ENCODE measurements at regions not wholly inside any gene's neighbourhood (a gene's known extent, or its start where the extent isn't known, plus 50 kb on each side); places are given as distances from the start of the nearest gene placed in this dataset.

DNA sequence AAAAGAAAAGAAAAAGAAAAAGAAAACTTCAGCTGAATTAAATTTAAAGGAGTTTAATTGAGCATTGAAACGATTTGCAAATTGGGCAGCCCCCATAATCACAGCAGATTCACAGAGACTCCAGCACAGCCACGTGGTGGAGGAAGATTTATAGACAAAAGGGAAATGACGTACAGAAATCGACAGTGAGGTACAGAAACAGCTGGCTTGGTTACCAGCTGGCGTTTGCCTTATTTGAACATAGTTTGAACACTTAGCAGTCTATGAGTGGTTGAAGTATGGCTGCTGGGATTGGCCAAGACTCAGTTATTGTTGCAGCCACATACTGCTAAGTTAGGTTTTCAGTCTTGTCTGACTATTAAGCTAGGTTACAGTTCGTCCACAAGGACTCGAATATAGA lies 312.2 kb upstream of the SLC14A2 start:
- TF ChIP-seq, protein P1, sequence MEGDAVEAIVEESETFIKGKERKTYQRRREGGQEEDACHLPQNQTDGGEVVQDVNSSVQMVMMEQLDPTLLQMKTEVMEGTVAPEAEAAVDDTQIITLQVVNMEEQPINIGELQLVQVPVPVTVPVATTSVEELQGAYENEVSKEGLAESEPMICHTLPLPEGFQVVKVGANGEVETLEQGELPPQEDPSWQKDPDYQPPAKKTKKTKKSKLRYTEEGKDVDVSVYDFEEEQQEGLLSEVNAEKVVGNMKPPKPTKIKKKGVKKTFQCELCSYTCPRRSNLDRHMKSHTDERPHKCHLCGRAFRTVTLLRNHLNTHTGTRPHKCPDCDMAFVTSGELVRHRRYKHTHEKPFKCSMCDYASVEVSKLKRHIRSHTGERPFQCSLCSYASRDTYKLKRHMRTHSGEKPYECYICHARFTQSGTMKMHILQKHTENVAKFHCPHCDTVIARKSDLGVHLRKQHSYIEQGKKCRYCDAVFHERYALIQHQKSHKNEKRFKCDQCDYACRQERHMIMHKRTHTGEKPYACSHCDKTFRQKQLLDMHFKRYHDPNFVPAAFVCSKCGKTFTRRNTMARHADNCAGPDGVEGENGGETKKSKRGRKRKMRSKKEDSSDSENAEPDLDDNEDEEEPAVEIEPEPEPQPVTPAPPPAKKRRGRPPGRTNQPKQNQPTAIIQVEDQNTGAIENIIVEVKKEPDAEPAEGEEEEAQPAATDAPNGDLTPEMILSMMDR (IDR thresholded peaks at IDR 0.05): no peak

DNA sequence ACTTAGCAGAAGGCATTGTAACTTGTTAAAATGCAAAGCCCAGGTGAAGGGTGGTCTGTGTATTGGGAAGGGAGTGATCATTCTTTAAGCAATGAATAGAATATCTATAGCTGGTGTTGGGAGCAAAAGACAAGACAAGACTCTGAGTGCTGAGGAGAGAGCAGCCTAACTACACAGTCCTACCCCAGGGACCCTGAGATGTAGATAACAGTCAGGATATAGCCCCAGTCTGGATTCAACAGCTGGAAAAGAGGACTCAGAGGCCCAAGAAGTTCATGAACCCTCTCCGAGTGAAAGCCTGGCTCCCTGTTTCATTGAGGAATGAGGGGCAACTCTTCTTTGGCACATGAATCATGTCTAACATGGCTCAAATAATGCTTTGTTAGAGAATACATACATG lies 310.7 kb upstream of the SLC14A2 start:
- no peaks in the 10 kb centered on the region for H3K27me3 ChIP-seq
- no peak overlapping the region for H3K4me3 ChIP-seq (ENCODE audit: low read depth in 1 of 2, low read length in 1 of 2)
- no peaks in the 10 kb centered on the region for H3K9me3 ChIP-seq
- no peaks in the 10 kb centered on the region for H3K4me1 ChIP-seq (ENCODE audit: control insufficient read depth in 1 of 2, insufficient read depth in 1 of 2, low read depth in 1 of 2, low read length in 1 of 2)
- no peak overlapping the region for H3K27ac ChIP-seq
- H3K36me3 ChIP-seq: no peaks in the 10 kb centered on the region
- TF ChIP-seq, protein P1 (IDR thresholded peaks at IDR 0.05): no peak

More for the DNA sequence above, 312.2 kb upstream of the SLC14A2 start:
- Histone ChIP-seq H3K27ac (no peak overlapping the region), H3K4me3 (ENCODE audit: low read depth in 1 of 2, low read length in 1 of 2) (no peak overlapping the region), H3K9me3 (no peaks in the 10 kb centered on the region), H3K27me3 (no peaks in the 10 kb centered on the region), H3K4me1 (ENCODE audit: control insufficient read depth in 1 of 2, insufficient read depth in 1 of 2, low read depth in 1 of 2, low read length in 1 of 2) (no peaks in the 10 kb centered on the region), H3K36me3 (no peaks in the 10 kb centered on the region)

DNA sequence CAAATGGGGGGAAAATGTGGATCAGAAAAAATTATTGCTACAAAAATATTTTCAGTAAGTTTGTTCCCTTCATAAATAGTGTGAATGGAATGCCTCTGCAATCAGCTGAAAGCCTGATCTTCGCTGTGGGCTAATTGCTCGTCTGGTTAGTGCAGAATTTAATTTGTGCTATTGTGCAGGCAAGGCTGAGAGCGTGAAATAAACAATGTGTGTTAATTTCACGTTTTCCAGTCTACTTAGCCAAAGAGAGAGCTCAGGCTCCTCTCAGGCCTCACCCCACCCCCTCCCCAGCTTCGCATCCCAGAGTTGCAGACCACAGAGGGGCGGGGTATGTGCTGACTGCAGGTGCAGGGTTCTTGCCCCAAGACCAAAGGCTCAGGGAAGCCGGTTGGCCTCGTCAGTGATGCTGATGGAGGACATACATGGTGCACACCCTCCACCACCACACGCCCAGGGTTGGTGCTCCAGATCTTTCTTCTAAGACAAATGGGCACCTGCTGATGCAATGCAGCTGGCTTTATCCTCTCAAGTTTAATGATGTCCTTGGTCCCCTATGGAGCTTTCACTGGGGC lies 302.6 kb upstream of the SLC14A2 start:
- Histone ChIP-seq H3K36me3 (no peaks in the 10 kb centered on the region), H3K27ac (no peak overlapping the region), H3K9me3 (no peaks in the 10 kb centered on the region), H3K27me3 (no peaks in the 10 kb centered on the region), H3K4me1 (ENCODE audit: control insufficient read depth in 1 of 2, insufficient read depth in 1 of 2, low read depth in 1 of 2, low read length in 1 of 2) (no peaks in the 10 kb centered on the region), H3K4me3 (ENCODE audit: low read depth in 1 of 2, low read length in 1 of 2) (no peak overlapping the region)
- TF ChIP-seq, protein P1 (IDR thresholded peaks at IDR 0.05): no peak

DNA sequence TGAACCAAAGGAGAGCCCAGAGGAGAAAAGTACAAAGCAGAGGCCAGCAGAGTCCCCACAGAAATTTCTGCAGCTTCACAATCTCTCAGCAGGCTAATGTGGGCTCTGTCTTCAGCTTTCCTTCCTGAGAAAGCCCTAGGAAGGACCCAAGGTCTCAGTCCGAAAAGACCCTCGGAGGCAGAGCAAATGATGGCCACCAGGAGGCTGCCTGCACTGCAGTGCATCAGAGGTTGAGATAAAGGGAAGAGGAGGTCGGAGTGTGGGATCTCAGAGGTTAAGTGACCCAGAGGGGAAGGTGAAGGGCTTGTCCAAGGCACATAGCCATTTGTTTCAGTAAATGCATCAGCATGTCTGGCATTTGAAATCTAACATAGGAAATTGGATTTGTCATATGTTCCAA lies 299.1 kb upstream of the SLC14A2 start:
- H3K4me1 ChIP-seq (ENCODE audit: control insufficient read depth in 1 of 2, insufficient read depth in 1 of 2, low read depth in 1 of 2, low read length in 1 of 2): no peaks in the 10 kb centered on the region
- H3K27me3 ChIP-seq: no peaks in the 10 kb centered on the region
- TF ChIP-seq, protein P1 (IDR thresholded peaks at IDR 0.05): no peak
- no peaks in the 10 kb centered on the region for H3K9me3 ChIP-seq
- no peak overlapping the region for H3K4me3 ChIP-seq (ENCODE audit: low read depth in 1 of 2, low read length in 1 of 2)
- no peak overlapping the region for H3K27ac ChIP-seq
- H3K36me3 ChIP-seq: no peaks in the 10 kb centered on the region

DNA sequence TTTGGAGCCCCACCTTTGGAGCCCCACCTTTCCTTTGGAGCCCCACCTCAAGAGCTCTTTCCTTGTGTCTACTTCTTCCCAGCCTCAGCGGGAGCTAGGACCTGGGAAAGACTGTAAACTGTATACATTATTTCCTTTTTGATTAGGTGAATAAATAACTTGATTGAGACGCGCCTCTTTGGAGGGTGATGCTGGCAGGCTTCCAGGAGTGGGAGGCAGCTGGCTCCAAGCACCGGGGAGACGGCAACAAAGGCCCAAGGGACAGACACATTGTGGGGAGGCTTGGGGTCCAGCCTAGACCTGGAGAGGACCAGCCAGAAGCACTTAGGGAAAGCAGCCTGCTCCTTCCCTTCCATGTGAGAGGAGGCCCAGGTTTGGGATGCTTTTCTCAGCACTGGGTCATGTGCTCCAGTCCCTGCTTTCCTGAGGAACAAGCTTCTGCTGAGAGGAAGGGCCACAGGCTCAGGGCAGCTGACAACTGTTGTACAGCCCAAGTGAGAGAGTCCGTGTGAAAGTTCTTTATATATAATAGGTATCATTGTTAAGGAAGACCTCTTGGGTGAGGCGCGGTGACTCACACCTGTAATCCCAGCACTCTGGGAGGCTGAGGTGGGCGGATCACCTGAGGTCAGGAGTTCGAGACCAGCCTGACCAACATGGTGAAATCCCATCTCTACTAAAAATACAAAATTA lies 297.2 kb upstream of the SLC14A2 start:
- TF ChIP-seq, protein P1 (IDR thresholded peaks at IDR 0.05): no peak
- Histone ChIP-seq H3K9me3 (no peaks in the 10 kb centered on the region), H3K4me1 (ENCODE audit: control insufficient read depth in 1 of 2, insufficient read depth in 1 of 2, low read depth in 1 of 2, low read length in 1 of 2) (no peaks in the 10 kb centered on the region), H3K27me3 (no peaks in the 10 kb centered on the region), H3K4me3 (ENCODE audit: low read depth in 1 of 2, low read length in 1 of 2) (no peak overlapping the region), H3K36me3 (no peaks in the 10 kb centered on the region), H3K27ac (no peak overlapping the region)

All from neutrophil (primary cell).